Activated CD4-positive, alpha-beta memory T cell treated with anti-CD3 and anti-CD28 coated beads, Interleukin-2, amount 10 ng/mL, durations not matched to agents 7 days and 5 days (primary cell): ENCODE measurements at regions not wholly inside any gene's neighbourhood (a gene's known extent, or its start where the extent isn't known, plus 50 kb on each side); places are given as distances from the start of the nearest gene placed in this dataset.

Source experiments
- CTCF ChIA-PET: fragments of 350-600 bp; sonication (Branson Sonifier 250); formaldehyde crosslinking; loops from one replicate; lab custom pipeline; 2021; ENCODE audit warnings: antibody characterized with exemption, inconsistent platforms; lab: Charles Lee
- POLR2A ChIA-PET: fragments of 350-600 bp; sonication (Branson Sonifier 250); formaldehyde crosslinking; loops from one replicate; lab custom pipeline; 2021; ENCODE audit warnings: antibody characterized with exemption; lab: Charles Lee
- DNase-seq: peaks from one replicate; pipeline ENCODE4 v3.0.0-alpha.2; 2020
- H3K27ac Mint-ChIP-seq: one replicate; pipeline ENCODE4 v1.8.0; 2021; ENCODE audit warnings: mild to moderate bottlenecking, mixed read lengths
- H3K27me3 Mint-ChIP-seq: one replicate; pipeline ENCODE4 v1.8.0; 2021; ENCODE audit warnings: mixed read lengths
- H3K36me3 Mint-ChIP-seq: one replicate; pipeline ENCODE4 v1.8.0; 2021; ENCODE audit warnings: low read depth, mixed read lengths
- H3K4me1 Mint-ChIP-seq: one replicate; pipeline ENCODE4 v1.8.0; 2021; ENCODE audit warnings: mixed read lengths
- H3K4me3 Mint-ChIP-seq: one replicate; pipeline ENCODE4 v1.8.0; 2021; ENCODE audit warnings: mild to moderate bottlenecking, mixed read lengths
- H3K9me3 Mint-ChIP-seq: one replicate; pipeline ENCODE4 v1.8.0; 2021; ENCODE audit warnings: mixed read lengths

DNA sequence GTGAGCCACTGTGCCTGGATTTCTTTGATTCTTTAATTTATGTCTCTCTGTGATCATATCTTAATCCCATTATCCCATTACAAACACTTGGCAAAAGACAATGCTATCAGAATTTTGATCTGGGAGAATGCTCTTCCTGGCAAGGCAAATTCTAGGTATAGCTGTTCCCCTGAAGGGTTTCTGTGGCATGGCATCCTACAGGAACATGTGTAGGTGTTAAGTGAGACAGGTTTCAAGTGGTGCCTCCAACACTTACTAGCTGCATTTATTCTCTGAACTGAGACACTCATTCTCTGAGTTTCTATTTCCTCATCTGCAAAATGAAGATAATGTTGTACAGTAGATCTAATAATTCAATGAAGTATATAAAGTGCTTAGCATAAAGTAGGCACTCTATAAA lies 87.1 kb upstream of the CTTNBP2 start:
- Mint-ChIP-seq H3K27ac (no peak overlapping the region), H3K4me1 (no peaks in the 10 kb centered on the region), H3K36me3 (no peaks in the 10 kb centered on the region), H3K9me3 (no peaks in the 10 kb centered on the region), H3K4me3 (no peak overlapping the region), H3K27me3 (no peaks in the 10 kb centered on the region)
- DNase-seq, result no peak
- POLR2A ChIA-PET, result no interaction called here
- CTCF ChIA-PET, result no interaction called here

DNA sequence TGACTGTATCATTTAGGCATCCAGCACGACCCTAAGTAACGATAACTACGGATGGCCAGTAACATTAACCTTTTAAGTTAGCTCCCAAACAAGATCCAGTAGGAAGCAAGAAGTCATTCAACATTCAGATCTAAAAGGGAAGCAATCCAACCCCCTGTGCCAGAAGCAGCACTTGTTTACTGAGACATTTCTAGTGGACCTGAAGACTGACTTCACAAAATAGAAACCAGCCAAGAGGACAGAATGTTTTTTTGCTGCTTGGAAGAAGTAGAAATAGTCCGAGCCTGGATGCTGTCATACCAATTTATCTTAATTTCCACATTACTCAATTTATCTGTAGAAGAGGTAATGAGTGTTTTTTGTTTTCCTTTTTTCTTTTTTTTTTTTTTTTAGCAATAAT lies 88.0 kb upstream of the CTTNBP2 start:
- no peak overlapping the region for H3K27ac Mint-ChIP-seq
- POLR2A ChIA-PET, result interaction anchor here (0.6 kb wide), 1 partner anchor 185 kb away, joined by 3 read pairs; no protein-coding TSS in a partner anchor
- no peak for DNase-seq
- no peaks in the 10 kb centered on the region for H3K27me3 Mint-ChIP-seq
- CTCF ChIA-PET, result no interaction called here
- no peak overlapping the region for H3K4me3 Mint-ChIP-seq
- no peaks in the 10 kb centered on the region for H3K9me3 Mint-ChIP-seq
- H3K4me1 Mint-ChIP-seq, result no peaks in the 10 kb centered on the region
- H3K36me3 Mint-ChIP-seq, result no peaks in the 10 kb centered on the region

DNA sequence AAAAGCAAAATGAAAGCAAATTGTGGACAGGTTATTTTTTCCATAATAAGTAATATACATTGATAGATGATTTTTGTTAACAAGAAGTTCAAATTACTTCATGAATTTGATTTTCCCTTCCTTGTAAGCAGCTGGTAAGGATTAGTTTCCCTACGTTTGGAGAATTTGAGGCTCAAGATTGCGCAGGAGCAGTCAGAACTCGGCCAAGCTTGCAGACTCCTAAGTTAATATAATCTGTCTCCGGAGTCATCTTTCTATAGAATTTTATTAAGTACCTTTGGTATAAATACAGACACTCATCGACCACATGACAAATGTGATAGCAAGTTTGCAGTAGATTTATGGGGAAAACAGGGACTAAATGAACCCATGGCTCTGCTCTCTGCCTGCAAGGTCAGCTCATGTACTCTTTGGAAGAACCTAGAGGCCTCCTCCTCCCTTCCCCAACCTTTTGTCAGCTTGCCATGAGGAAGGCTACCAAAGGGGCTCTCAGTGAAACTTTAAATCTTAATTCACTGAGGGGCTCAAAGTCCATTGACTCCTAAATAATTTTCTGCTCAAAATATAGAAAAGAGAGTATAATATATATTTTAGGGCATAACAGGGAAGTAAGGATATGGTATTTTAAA lies 89.2 kb upstream of the CTTNBP2 start:
- POLR2A ChIA-PET, result no interaction called here
- H3K27ac Mint-ChIP-seq, result no peak overlapping the region
- no peak for DNase-seq
- CTCF ChIA-PET, result no interaction called here
- no peak overlapping the region for H3K4me3 Mint-ChIP-seq
- no peaks in the 10 kb centered on the region for H3K36me3 Mint-ChIP-seq
- no peaks in the 10 kb centered on the region for H3K27me3 Mint-ChIP-seq
- no peaks in the 10 kb centered on the region for H3K4me1 Mint-ChIP-seq
- no peaks in the 10 kb centered on the region for H3K9me3 Mint-ChIP-seq

DNA sequence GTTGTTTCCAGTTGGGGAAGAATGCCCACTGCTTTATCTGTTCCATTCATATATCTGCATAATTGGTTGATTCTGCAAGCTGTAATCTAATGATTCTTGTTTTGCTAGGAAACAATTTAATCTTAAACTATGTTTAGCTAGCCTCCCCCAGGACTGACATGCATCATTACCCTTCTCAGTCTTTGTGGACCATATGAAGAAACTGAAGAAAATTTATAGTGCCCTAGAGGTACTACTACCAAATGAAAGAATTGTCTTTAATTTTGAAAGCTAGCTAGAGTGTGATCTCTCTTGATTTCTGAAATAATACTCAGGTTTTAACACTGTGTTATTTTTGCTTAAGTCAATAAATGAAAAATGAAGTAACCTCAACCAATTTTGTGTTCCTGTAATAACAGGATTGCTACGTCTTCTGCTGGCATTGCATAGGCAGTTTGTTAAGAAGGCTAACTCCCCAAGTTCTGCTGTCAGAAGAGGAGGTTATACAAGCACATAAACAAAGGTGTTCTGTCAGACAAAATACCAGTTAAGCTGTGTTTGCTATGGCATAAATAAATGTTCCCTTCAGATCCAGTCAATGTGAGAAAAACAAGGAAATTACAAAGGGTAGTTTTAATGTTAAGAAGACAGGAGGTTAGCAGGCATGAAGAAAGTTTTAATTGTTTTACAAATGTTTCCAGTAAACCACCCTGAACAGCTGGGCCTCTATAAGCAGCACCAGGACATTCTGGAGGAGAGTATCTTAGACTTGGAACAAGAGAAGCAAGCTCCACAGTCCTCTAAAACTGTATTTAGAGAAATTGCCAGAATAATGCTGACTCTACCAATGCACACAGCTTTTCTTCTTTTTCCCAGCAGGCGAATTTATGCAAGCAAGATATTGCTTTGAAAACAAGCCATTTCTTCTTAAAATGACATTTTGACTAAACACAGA lies 90.3 kb upstream of the CTTNBP2 start:
- Mint-ChIP-seq H3K36me3 (no peaks in the 10 kb centered on the region), H3K27ac (no peak overlapping the region), H3K4me3 (no peak overlapping the region), H3K4me1 (no peaks in the 10 kb centered on the region), H3K27me3 (no peaks in the 10 kb centered on the region), H3K9me3 (no peaks in the 10 kb centered on the region)
- POLR2A ChIA-PET, result no interaction called here
- DNase-seq, result no peak
- CTCF ChIA-PET, result no interaction called here

DNA sequence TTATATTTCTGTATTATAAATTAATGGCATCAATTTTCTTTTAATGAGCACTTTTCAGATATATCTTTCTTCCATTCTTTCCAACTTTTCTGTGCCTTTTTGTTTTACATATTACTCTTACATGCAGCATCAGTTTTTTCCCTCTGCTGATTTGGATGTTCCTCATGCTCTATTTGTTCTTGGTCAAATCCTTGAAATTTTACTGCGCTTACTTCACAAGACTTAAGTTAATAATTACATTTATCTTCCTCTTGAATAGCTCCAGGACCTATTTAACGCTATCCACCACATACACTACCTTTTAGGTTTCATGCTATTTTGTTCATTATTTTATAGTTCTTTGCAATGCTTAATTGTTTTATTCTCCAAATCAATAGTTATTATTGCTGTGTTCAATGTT lies 97.6 kb upstream of the CTTNBP2 start:
- Mint-ChIP-seq H3K4me3 (no peak overlapping the region), H3K9me3 (no peaks in the 10 kb centered on the region), H3K27ac (no peak overlapping the region), H3K27me3 (no peaks in the 10 kb centered on the region), H3K4me1 (no peaks in the 10 kb centered on the region), H3K36me3 (no peaks in the 10 kb centered on the region)
- ChIA-PET POLR2A (no interaction called here), CTCF (no interaction called here)
- DNase-seq, result no peak

DNA sequence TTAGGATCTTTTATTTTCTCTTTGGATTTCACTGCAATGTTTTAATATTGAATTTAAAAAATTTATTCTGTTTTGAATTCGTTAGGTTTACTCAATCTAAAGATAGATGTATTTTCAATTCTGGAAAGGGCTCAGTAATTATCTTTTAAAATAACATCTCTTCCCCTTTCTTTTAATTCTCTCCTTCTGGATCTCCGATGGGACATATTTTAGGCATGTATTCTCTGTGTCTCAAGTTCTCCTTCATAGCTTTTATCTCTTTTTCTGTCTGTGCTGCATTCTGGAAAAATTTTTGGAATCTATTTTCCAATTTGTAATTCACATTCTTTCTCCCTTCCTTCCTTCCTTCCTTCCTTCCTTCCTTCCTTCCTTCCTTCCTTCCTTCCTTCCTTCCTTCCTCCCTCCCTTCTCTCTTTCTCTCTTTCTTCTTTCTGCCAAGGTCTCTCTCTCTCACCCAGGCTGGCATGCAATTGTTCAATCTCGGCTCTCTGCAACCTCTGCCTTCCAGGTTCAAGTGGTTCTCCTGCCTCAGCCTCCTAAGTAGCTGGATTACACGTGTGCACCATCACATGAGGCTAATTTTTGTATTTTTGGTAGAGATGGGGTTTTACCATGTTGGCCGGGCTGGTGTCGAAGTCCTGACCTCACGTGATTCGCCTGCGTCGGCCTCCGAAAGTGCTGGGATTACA lies 98.5 kb upstream of the CTTNBP2 start:
- Mint-ChIP-seq H3K4me1 (no peaks in the 10 kb centered on the region), H3K36me3 (no peaks in the 10 kb centered on the region), H3K9me3 (no peaks in the 10 kb centered on the region), H3K27ac (no peak overlapping the region), H3K4me3 (no peak overlapping the region), H3K27me3 (no peaks in the 10 kb centered on the region)
- DNase-seq, result no peak
- ChIA-PET POLR2A (no interaction called here), CTCF (no interaction called here)

DNA sequence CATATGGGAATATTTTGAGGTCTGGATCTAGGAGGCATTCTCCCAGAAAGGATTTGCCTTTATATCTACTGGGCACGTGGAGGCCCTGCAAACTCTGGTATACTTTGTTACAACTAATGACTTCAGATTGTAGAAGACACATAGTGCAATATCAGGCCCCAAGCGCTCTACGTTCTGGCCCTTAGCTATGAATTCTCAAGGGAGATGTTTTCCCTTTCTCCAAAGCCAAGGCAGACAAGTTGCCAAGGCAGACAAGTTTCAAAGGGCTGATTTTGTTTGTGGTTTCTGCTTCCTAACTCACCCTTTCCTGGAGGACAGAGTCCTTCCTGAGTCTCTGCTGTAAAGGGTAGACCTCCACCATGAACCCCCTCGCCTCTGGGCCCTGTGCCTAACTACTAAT lies 99.4 kb upstream of the CTTNBP2 start:
- CTCF ChIA-PET, result no interaction called here
- Mint-ChIP-seq H3K27ac (no peak overlapping the region), H3K27me3 (no peaks in the 10 kb centered on the region), H3K4me3 (no peak overlapping the region), H3K36me3 (no peaks in the 10 kb centered on the region), H3K4me1 (no peaks in the 10 kb centered on the region), H3K9me3 (no peaks in the 10 kb centered on the region)
- DNase-seq, result no peak
- POLR2A ChIA-PET, result no interaction called here

DNA sequence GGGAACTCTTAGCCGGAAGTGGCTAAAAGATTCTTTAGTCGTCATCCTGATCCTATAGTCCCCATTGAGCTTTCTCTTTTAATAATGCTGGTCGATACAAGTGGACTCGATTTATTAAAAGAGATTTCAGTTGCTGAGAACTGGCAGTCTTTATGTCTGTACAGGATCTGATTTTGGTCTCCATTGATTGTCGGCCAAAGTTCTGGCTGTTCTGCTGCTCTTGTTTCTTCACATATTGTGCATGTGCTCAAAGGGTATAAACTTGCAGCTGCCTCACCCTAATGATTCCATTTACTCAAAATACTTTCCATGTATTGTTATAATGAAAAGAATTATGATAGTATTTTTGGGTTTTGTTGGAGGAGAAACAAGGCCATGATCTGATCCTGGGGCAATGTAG lies 100.7 kb upstream of the CTTNBP2 start:
- no peaks in the 10 kb centered on the region for H3K36me3 Mint-ChIP-seq
- POLR2A ChIA-PET, result no interaction called here
- H3K27ac Mint-ChIP-seq, result no peak overlapping the region
- no peak for DNase-seq
- no peaks in the 10 kb centered on the region for H3K27me3 Mint-ChIP-seq
- no peaks in the 10 kb centered on the region for H3K4me1 Mint-ChIP-seq
- H3K9me3 Mint-ChIP-seq, result no peaks in the 10 kb centered on the region
- no peak overlapping the region for H3K4me3 Mint-ChIP-seq
- CTCF ChIA-PET, result no interaction called here

DNA sequence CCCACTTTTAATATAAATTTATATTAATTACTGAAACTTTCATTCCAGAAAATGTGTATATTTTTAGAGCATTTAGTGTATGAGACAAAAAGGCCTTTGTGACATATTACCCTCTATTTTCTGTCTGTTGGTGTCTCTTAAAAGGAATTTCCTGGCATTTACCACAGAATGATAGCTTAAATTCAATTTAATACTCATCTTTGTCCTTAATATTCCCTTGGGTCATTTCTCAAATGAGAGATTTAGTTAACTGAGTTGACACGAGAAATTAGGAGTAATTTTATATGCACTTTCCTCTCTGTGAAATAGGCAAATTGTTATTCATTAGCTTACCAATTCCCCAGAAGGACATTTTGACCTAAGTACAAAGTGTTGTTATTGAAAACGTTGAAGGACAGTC lies 101.7 kb upstream of the CTTNBP2 start:
- Mint-ChIP-seq H3K9me3 (no peaks in the 10 kb centered on the region), H3K4me1 (no peaks in the 10 kb centered on the region), H3K27me3 (no peaks in the 10 kb centered on the region), H3K27ac (no peak overlapping the region), H3K36me3 (no peaks in the 10 kb centered on the region), H3K4me3 (no peak overlapping the region)
- ChIA-PET CTCF (no interaction called here), POLR2A (no interaction called here)
- DNase-seq, result no peak

DNA sequence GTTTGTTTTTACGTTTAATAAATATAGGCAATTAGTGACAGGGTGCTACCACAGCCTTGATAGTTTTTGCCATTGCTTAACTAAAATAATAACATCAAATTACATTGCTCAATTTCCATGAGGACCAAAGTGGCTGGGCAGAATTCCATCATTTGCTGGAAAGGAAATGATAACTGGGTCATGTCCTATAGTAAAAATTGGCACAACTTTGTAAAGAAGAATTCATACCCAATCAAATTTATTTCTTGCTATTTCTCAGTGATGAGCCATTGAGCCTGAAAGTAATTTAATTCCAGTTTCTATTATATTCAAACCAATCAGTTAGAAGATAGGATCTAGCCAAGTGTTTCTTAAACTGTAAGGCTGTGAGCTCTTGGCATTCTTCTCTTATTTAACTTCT lies 102.2 kb upstream of the CTTNBP2 start:
- CTCF ChIA-PET, result no interaction called here
- Mint-ChIP-seq H3K36me3 (no peaks in the 10 kb centered on the region), H3K27ac (no peak overlapping the region), H3K9me3 (no peaks in the 10 kb centered on the region), H3K4me3 (no peak overlapping the region), H3K4me1 (no peaks in the 10 kb centered on the region), H3K27me3 (no peaks in the 10 kb centered on the region)
- POLR2A ChIA-PET, result no interaction called here
- no peak for DNase-seq

DNA sequence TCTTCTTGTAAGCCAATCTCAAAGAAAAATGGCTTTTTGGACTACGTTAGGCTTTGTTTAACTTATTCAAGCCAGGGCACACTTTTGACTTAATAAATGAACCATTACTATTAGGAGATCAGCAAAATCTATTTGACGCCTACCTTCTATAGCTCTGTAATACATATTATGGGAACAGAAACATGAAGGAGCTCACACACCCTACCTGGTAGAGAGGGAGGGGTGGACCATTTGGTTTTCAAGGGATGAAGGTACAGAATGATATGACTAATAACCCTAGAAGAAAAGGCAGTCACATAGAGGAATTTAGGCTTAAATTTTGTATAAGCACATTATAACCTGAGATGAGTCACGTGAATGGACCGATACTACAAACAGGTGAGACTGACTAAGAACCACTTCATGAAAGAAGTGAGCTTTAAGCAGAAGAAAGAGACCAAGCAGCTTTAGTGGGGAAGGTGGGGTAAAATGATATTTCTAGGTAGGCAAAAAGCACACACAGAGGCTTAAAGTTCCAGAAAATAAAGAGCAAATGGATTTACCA lies 106.8 kb upstream of the CTTNBP2 start:
- ChIA-PET POLR2A (no interaction called here), CTCF (no interaction called here)
- Mint-ChIP-seq H3K9me3 (no peaks in the 10 kb centered on the region), H3K4me1 (no peaks in the 10 kb centered on the region), H3K4me3 (no peak overlapping the region), H3K36me3 (no peaks in the 10 kb centered on the region), H3K27ac (no peak overlapping the region), H3K27me3 (no peaks in the 10 kb centered on the region)
- no peak for DNase-seq

DNA sequence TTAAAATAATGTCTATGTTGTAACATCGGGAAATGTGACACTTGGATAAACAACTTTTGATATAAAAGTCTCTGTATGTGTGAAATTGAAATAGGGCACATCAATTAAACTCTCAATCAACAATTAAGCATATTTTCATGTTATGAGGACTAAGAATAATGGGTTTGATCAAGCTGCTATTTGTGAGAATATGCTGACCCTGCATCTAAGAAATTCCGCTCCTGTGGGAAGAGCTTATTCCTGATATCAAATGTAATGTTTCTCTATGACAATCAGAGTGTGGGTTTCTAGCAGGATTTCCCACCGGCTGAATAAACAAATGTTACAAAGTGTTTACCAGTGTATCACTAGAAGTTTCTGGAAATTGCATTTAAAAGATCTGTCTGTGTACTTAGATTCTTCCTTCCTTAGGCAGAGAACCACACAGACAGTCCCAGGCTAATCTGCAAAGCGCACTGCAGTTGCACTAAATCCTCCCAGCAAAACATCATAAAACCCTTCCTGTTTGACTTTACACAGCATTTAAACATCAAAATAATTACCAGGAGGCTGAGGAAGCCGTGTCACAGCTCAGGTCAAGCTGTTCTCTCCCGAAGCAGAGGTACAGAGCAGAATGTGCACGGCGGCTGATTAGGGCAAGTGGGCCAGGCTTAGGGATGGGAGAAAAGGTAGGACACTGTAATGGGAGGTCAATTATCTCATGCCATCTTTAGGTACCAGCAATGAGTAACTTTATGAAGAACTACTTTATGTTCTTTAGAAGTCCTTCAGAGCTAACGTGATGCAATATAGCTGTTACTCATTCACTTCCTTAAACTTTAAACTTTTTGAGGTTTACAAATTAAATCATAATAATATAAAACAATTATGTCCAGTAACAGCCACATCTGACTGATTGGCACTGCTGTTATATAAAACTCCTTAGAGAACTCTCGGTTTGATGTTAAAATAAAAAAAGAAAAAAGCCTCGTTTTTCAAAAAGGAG lies 109.1 kb upstream of the CTTNBP2 start:
- POLR2A ChIA-PET, result no interaction called here
- H3K4me1 Mint-ChIP-seq, result no peaks in the 10 kb centered on the region

More for the DNA sequence above, 109.1 kb upstream of the CTTNBP2 start:
- H3K36me3 Mint-ChIP-seq, result no peaks in the 10 kb centered on the region
- no peaks in the 10 kb centered on the region for H3K27me3 Mint-ChIP-seq
- DNase-seq, result no peak
- H3K9me3 Mint-ChIP-seq, result no peaks in the 10 kb centered on the region
- CTCF ChIA-PET, result interaction anchor here (0.8 kb wide), 1 partner anchor 11 kb away, joined by 3 read pairs; no protein-coding TSS in a partner anchor
- no peak overlapping the region for H3K4me3 Mint-ChIP-seq
- H3K27ac Mint-ChIP-seq, result no peak overlapping the region
